ENCODE measurements at regions not wholly inside any gene's neighbourhood (a gene's known extent, or its start where the extent isn't known, plus 50 kb on each side); places are given as distances from the start of the nearest gene placed in this dataset.

GRCh38 chr4:104944596-104944995 lies 202.1 kb upstream of the TET2 start:
- H3K27ac ChIP-seq (ENCODE audit: low read depth in 2 of 2, low read length in 1 of 2): no peak overlapping the region
- H3K9me3 ChIP-seq (ENCODE audit: control insufficient read depth in 2 of 2, insufficient read depth in 1 of 2, low read depth in 1 of 2, low read length in 1 of 2): no peaks in the 10 kb centered on the region
- no peaks in the 10 kb centered on the region for H3K27me3 ChIP-seq (ENCODE audit: control insufficient read depth in 1 of 2, insufficient read depth in 2 of 2, low read length in 2 of 2)
- no peaks in the 10 kb centered on the region for H3K4me1 ChIP-seq (ENCODE audit: control insufficient read depth in 2 of 2, insufficient read depth in 2 of 2, low read length in 1 of 2)
- H3K36me3 ChIP-seq (ENCODE audit: control insufficient read depth in 2 of 2, insufficient read depth in 2 of 2, low read length in 1 of 2): no peaks in the 10 kb centered on the region
- H3K4me3 ChIP-seq (ENCODE audit: low read depth in 1 of 2, low read length in 2 of 2): no peak overlapping the region

GRCh38 chr4:104964410-104965175 lies 182.1 kb upstream of the TET2 start:
- H3K27ac ChIP-seq (ENCODE audit: low read depth in 2 of 2, low read length in 1 of 2): no peak overlapping the region
- no peak overlapping the region for H3K4me3 ChIP-seq (ENCODE audit: low read depth in 1 of 2, low read length in 2 of 2)
- peaks cover 3 to 10% of the 10 kb centered on the region in 2 donors for H3K4me1 ChIP-seq (ENCODE audit: control insufficient read depth in 2 of 2, insufficient read depth in 2 of 2, low read length in 1 of 2)
- H3K9me3 ChIP-seq (ENCODE audit: control insufficient read depth in 2 of 2, insufficient read depth in 1 of 2, low read depth in 1 of 2, low read length in 1 of 2): peaks cover 0 to 3% of the 10 kb centered on the region in 2 donors
- WGBS, 2 donors: 77 to 78% methylated on average over 4 of the region's 4 CpGs
- H3K27me3 ChIP-seq (ENCODE audit: control insufficient read depth in 1 of 2, insufficient read depth in 2 of 2, low read length in 2 of 2): no peaks in the 10 kb centered on the region
- no peaks in the 10 kb centered on the region for H3K36me3 ChIP-seq (ENCODE audit: control insufficient read depth in 2 of 2, insufficient read depth in 2 of 2, low read length in 1 of 2)

GRCh38 chr4:104966349-104967033 lies 180.2 kb upstream of the TET2 start:
- peak overlapping the region in 1 of 2 donors; percentile 22 for H3K4me3 ChIP-seq (ENCODE audit: low read depth in 1 of 2, low read length in 2 of 2)

GRCh38 chr4:104967034-104967401 lies 179.7 kb upstream of the TET2 start:
- peaks cover 0 to 3% of the 10 kb centered on the region in 2 donors for H3K9me3 ChIP-seq (ENCODE audit: control insufficient read depth in 2 of 2, insufficient read depth in 1 of 2, low read depth in 1 of 2, low read length in 1 of 2)
- no peaks in the 10 kb centered on the region for H3K36me3 ChIP-seq (ENCODE audit: control insufficient read depth in 2 of 2, insufficient read depth in 2 of 2, low read length in 1 of 2)
- peaks cover 3 to 10% of the 10 kb centered on the region in 2 donors for H3K4me1 ChIP-seq (ENCODE audit: control insufficient read depth in 2 of 2, insufficient read depth in 2 of 2, low read length in 1 of 2)
- peak overlapping the region; percentile 75 to 85 for H3K27ac ChIP-seq (ENCODE audit: low read depth in 2 of 2, low read length in 1 of 2)
- H3K27me3 ChIP-seq (ENCODE audit: control insufficient read depth in 1 of 2, insufficient read depth in 2 of 2, low read length in 2 of 2): no peaks in the 10 kb centered on the region
- 19% methylated on average over 3 of the region's 3 CpGs for WGBS, 2 donors
- peak overlapping the region in 1 of 2 donors; percentile 22 for H3K4me3 ChIP-seq (ENCODE audit: low read depth in 1 of 2, low read length in 2 of 2)

More at GRCh38 chr4:104966349-104967033, 180.2 kb upstream of the TET2 start:
- peak overlapping the region; percentile 75 to 85 for H3K27ac ChIP-seq (ENCODE audit: low read depth in 2 of 2, low read length in 1 of 2)
- peaks cover 0 to 3% of the 10 kb centered on the region in 2 donors for H3K9me3 ChIP-seq (ENCODE audit: control insufficient read depth in 2 of 2, insufficient read depth in 1 of 2, low read depth in 1 of 2, low read length in 1 of 2)
- peaks cover 3 to 10% of the 10 kb centered on the region in 2 donors for H3K4me1 ChIP-seq (ENCODE audit: control insufficient read depth in 2 of 2, insufficient read depth in 2 of 2, low read length in 1 of 2)
- no peaks in the 10 kb centered on the region for H3K36me3 ChIP-seq (ENCODE audit: control insufficient read depth in 2 of 2, insufficient read depth in 2 of 2, low read length in 1 of 2)
- WGBS, 2 donors: 32 to 35% methylated on average over 3 of the region's 3 CpGs
- no peaks in the 10 kb centered on the region for H3K27me3 ChIP-seq (ENCODE audit: control insufficient read depth in 1 of 2, insufficient read depth in 2 of 2, low read length in 2 of 2)

GRCh38 chr4:104969394-104970082 lies 177.1 kb upstream of the TET2 start:
- 29 to 53% methylated on average over 3 of the region's 3 CpGs for WGBS, 2 donors
- peak overlapping the region in 1 of 2 donors; percentile 19 for H3K27ac ChIP-seq (ENCODE audit: low read depth in 2 of 2, low read length in 1 of 2)
- no peaks in the 10 kb centered on the region for H3K36me3 ChIP-seq (ENCODE audit: control insufficient read depth in 2 of 2, insufficient read depth in 2 of 2, low read length in 1 of 2)
- no peak overlapping the region for H3K4me3 ChIP-seq (ENCODE audit: low read depth in 1 of 2, low read length in 2 of 2)
- no peaks in the 10 kb centered on the region for H3K4me1 ChIP-seq (ENCODE audit: control insufficient read depth in 2 of 2, insufficient read depth in 2 of 2, low read length in 1 of 2)
- H3K9me3 ChIP-seq (ENCODE audit: control insufficient read depth in 2 of 2, insufficient read depth in 1 of 2, low read depth in 1 of 2, low read length in 1 of 2): no peaks in the 10 kb centered on the region
- H3K27me3 ChIP-seq (ENCODE audit: control insufficient read depth in 1 of 2, insufficient read depth in 2 of 2, low read length in 2 of 2): no peaks in the 10 kb centered on the region

- Histone ChIP-seq H3K36me3 (ENCODE audit: control insufficient read depth in 2 of 2, insufficient read depth in 2 of 2, low read length in 1 of 2) (no peaks in the 10 kb centered on the region), H3K4me1 (ENCODE audit: control insufficient read depth in 2 of 2, insufficient read depth in 2 of 2, low read length in 1 of 2) (no peaks in the 10 kb centered on the region), H3K27ac (ENCODE audit: low read depth in 2 of 2, low read length in 1 of 2) (peak overlapping the region in 1 of 2 donors; percentile 66), H3K9me3 (ENCODE audit: control insufficient read depth in 2 of 2, insufficient read depth in 1 of 2, low read depth in 1 of 2, low read length in 1 of 2) (no peaks in the 10 kb centered on the region), H3K27me3 (ENCODE audit: control insufficient read depth in 1 of 2, insufficient read depth in 2 of 2, low read length in 2 of 2) (no peaks in the 10 kb centered on the region), H3K4me3 (ENCODE audit: low read depth in 1 of 2, low read length in 2 of 2) (no peak overlapping the region)
- 42 to 47% methylated on average over 2 of the region's 2 CpGs for whole genome bisulfite sequencing, 2 donors
These were observed 175.2 kb upstream of the TET2 start for GRCh38 chr4:104971462-104971861.

GRCh38 chr4:104973708-104974107 lies 173.0 kb upstream of the TET2 start:
- WGBS, 2 donors: 60 to 65% methylated on average over 2 of the region's 2 CpGs
- no peak overlapping the region for H3K4me3 ChIP-seq (ENCODE audit: low read depth in 1 of 2, low read length in 2 of 2)
- no peaks in the 10 kb centered on the region for H3K4me1 ChIP-seq (ENCODE audit: control insufficient read depth in 2 of 2, insufficient read depth in 2 of 2, low read length in 1 of 2)
- H3K27ac ChIP-seq (ENCODE audit: low read depth in 2 of 2, low read length in 1 of 2): no peak overlapping the region
- no peaks in the 10 kb centered on the region for H3K27me3 ChIP-seq (ENCODE audit: control insufficient read depth in 1 of 2, insufficient read depth in 2 of 2, low read length in 2 of 2)
- no peaks in the 10 kb centered on the region for H3K36me3 ChIP-seq (ENCODE audit: control insufficient read depth in 2 of 2, insufficient read depth in 2 of 2, low read length in 1 of 2)
- H3K9me3 ChIP-seq (ENCODE audit: control insufficient read depth in 2 of 2, insufficient read depth in 1 of 2, low read depth in 1 of 2, low read length in 1 of 2): peaks cover 0 to under 1% of the 10 kb centered on the region in 2 donors

- 69 to 86% methylated on average over 1 of the region's 1 CpG for WGBS, 2 donors
- Histone ChIP-seq H3K4me1 (ENCODE audit: control insufficient read depth in 2 of 2, insufficient read depth in 2 of 2, low read length in 1 of 2) (no peaks in the 10 kb centered on the region), H3K9me3 (ENCODE audit: control insufficient read depth in 2 of 2, insufficient read depth in 1 of 2, low read depth in 1 of 2, low read length in 1 of 2) (peaks cover 0 to 2% of the 10 kb centered on the region in 2 donors), H3K36me3 (ENCODE audit: control insufficient read depth in 2 of 2, insufficient read depth in 2 of 2, low read length in 1 of 2) (no peaks in the 10 kb centered on the region), H3K4me3 (ENCODE audit: low read depth in 1 of 2, low read length in 2 of 2) (no peak overlapping the region), H3K27ac (ENCODE audit: low read depth in 2 of 2, low read length in 1 of 2) (no peak overlapping the region), H3K27me3 (ENCODE audit: control insufficient read depth in 1 of 2, insufficient read depth in 2 of 2, low read length in 2 of 2) (no peaks in the 10 kb centered on the region)
These were observed 171.1 kb upstream of the TET2 start for GRCh38 chr4:104975617-104976016.

GRCh38 chr4:104976262-104976661 lies 170.4 kb upstream of the TET2 start:
- no peak overlapping the region for H3K27ac ChIP-seq (ENCODE audit: low read depth in 2 of 2, low read length in 1 of 2)
- WGBS, 2 donors: 85 to 89% methylated on average over 2 of the region's 2 CpGs
- H3K36me3 ChIP-seq (ENCODE audit: control insufficient read depth in 2 of 2, insufficient read depth in 2 of 2, low read length in 1 of 2): no peaks in the 10 kb centered on the region
- peaks cover 0 to 2% of the 10 kb centered on the region in 2 donors for H3K9me3 ChIP-seq (ENCODE audit: control insufficient read depth in 2 of 2, insufficient read depth in 1 of 2, low read depth in 1 of 2, low read length in 1 of 2)
- H3K4me1 ChIP-seq (ENCODE audit: control insufficient read depth in 2 of 2, insufficient read depth in 2 of 2, low read length in 1 of 2): no peaks in the 10 kb centered on the region
- no peak overlapping the region for H3K4me3 ChIP-seq (ENCODE audit: low read depth in 1 of 2, low read length in 2 of 2)
- H3K27me3 ChIP-seq (ENCODE audit: control insufficient read depth in 1 of 2, insufficient read depth in 2 of 2, low read length in 2 of 2): no peaks in the 10 kb centered on the region
